Smooth muscle cell (in vitro differentiated cells): ENCODE measurements at regions not wholly inside any gene's neighbourhood (a gene's known extent, or its start where the extent isn't known, plus 50 kb on each side); places are given as distances from the start of the nearest gene placed in this dataset.

Experiments
- DNase-seq: peaks from one replicate; lab custom pipeline; 2025; ENCODE audit not compliant: unreplicated experiment; lab: John Stamatoyannopoulos, UW
- H2AFZ ChIP-seq: fragments of 200-600 bp; sonication (generic); 2 replicates; pipeline ENCODE4 v1.6.0; 2016; ENCODE audit warnings: antibody characterized with exemption, low read depth, mild to moderate bottlenecking
- H3F3A ChIP-seq: fragments of 200-600 bp; sonication (generic); 2 replicates; pipeline ENCODE4 v1.6.0; 2017; ENCODE audit warnings: antibody characterized with exemption, low read depth
- H3K27ac ChIP-seq: fragments of 200-600 bp; sonication (generic); 2 replicates; pipeline ENCODE4 v1.5.1; 2016; ENCODE audit warnings: low read depth, mild to moderate bottlenecking
- H3K27me3 ChIP-seq: fragments of 200-600 bp; sonication (generic); 2 replicates; pipeline ENCODE4 v1.6.1; 2016; ENCODE audit warnings: low read depth, mild to moderate bottlenecking
- H3K36me3 ChIP-seq: fragments of 200-600 bp; sonication (generic); 2 replicates; pipeline ENCODE4 v1.5.1; 2016; ENCODE audit warnings: low read depth
- H3K4me1 ChIP-seq: fragments of 200-600 bp; sonication (generic); 2 replicates; pipeline ENCODE4 v1.5.1; 2016; ENCODE audit warnings: low read depth
- H3K4me2 ChIP-seq: fragments of 200-600 bp; sonication (generic); 2 replicates; pipeline ENCODE4 v1.6.0; 2016; ENCODE audit warnings: mild to moderate bottlenecking
- H3K4me3 ChIP-seq: fragments of 200-600 bp; sonication (generic); 2 replicates; pipeline ENCODE4 v1.5.1; 2016; ENCODE audit warnings: mild to moderate bottlenecking
- H3K79me2 ChIP-seq: fragments of 200-600 bp; sonication (generic); 2 replicates; pipeline ENCODE4 v1.6.0; 2016; ENCODE audit warnings: low read depth, mild to moderate bottlenecking
- H3K9ac ChIP-seq: fragments of 200-600 bp; sonication (generic); 2 replicates; pipeline ENCODE4 v1.6.0; 2016; ENCODE audit warnings: low read depth
- H3K9me3 ChIP-seq: fragments of 200-600 bp; sonication (generic); replicated peaks from 2 replicates; pipeline ENCODE4 v1.5.1; 2016; ENCODE audit warnings: low read depth
- H4K20me1 ChIP-seq: fragments of 200-600 bp; sonication (generic); 2 replicates; pipeline ENCODE4 v1.6.0; 2016; ENCODE audit warnings: low read depth
- WGBS: methylation state at CpG from one replicate; pipeline ENCODE4 v1.1.7; 2016; ENCODE audit warnings: low lambda C conversion rate; 5-methylcytosine and 5-hydroxymethylcytosine counted together
- TF ChIP-seq, protein P1 (sequence below): fragments of 200-600 bp; sonication (generic); IDR thresholded peaks from 2 replicates; pipeline ENCODE4 v1.5.1; 2017; ENCODE audit warnings: borderline replicate concordance, mild to moderate bottlenecking, antibody characterized with exemption; ENCODE audit not compliant: insufficient read depth, poor library complexity, severe bottlenecking

DNA sequence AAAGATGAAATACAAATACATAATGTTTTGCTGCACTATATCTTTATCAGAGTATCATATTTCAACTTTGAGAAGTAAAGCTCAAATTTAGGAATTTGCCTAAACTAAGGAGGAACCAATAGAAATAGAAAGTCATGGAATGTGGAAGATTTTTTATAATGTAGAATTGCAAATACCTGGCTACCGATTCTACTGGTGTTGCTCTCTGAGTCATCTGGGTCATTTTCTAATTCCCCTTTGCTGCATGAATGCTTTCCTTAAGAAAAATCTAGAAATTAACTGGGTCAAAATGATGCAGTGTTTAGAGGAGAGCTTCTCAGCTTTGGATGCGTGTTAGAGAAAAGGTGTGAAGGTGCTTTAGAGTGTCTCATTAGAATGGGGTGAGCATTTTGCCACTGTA is 568.9 kb upstream of the ANKRD30A start:
- no peaks in the 10 kb centered on the region for H3F3A ChIP-seq
- H3K27me3 ChIP-seq = no peaks in the 10 kb centered on the region
- H3K4me3 ChIP-seq = no peak overlapping the region
- H3K27ac ChIP-seq = no peak overlapping the region
- TF ChIP-seq, protein P1, sequence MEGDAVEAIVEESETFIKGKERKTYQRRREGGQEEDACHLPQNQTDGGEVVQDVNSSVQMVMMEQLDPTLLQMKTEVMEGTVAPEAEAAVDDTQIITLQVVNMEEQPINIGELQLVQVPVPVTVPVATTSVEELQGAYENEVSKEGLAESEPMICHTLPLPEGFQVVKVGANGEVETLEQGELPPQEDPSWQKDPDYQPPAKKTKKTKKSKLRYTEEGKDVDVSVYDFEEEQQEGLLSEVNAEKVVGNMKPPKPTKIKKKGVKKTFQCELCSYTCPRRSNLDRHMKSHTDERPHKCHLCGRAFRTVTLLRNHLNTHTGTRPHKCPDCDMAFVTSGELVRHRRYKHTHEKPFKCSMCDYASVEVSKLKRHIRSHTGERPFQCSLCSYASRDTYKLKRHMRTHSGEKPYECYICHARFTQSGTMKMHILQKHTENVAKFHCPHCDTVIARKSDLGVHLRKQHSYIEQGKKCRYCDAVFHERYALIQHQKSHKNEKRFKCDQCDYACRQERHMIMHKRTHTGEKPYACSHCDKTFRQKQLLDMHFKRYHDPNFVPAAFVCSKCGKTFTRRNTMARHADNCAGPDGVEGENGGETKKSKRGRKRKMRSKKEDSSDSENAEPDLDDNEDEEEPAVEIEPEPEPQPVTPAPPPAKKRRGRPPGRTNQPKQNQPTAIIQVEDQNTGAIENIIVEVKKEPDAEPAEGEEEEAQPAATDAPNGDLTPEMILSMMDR = no peak
- H3K4me1 ChIP-seq = no peaks in the 10 kb centered on the region
- no peak overlapping the region for H3K4me2 ChIP-seq
- no peaks in the 10 kb centered on the region for H3K36me3 ChIP-seq
- no peak overlapping the region for H2AFZ ChIP-seq
- H3K9ac ChIP-seq = no peak overlapping the region
- H3K9me3 ChIP-seq = no peaks in the 10 kb centered on the region
- no peak for DNase-seq
- WGBS = 62% methylated on average over 2 of the region's 2 CpGs
- H4K20me1 ChIP-seq = no peaks in the 10 kb centered on the region
- H3K79me2 ChIP-seq = no peaks in the 10 kb centered on the region

GRCh38 chr10:36555036-36555435 is 570.4 kb upstream of the ANKRD30A start:
- no peaks in the 10 kb centered on the region for H4K20me1 ChIP-seq
- H3K79me2 ChIP-seq = no peaks in the 10 kb centered on the region
- no peaks in the 10 kb centered on the region for H3K9me3 ChIP-seq
- DNase-seq = no peak
- H3K4me3 ChIP-seq = no peak overlapping the region
- no peaks in the 10 kb centered on the region for H3K4me1 ChIP-seq
- no peak overlapping the region for H3K9ac ChIP-seq
- H3F3A ChIP-seq = no peaks in the 10 kb centered on the region
- H3K27me3 ChIP-seq = no peaks in the 10 kb centered on the region
- H2AFZ ChIP-seq = no peak overlapping the region
- H3K27ac ChIP-seq = no peak overlapping the region
- 88% methylated on average over 2 of the region's 2 CpGs for WGBS
- no peak overlapping the region for H3K4me2 ChIP-seq
- TF ChIP-seq, protein P1 = no peak
- no peaks in the 10 kb centered on the region for H3K36me3 ChIP-seq

- Histone ChIP-seq H3K36me3 (no peaks in the 10 kb centered on the region), H3K79me2 (no peaks in the 10 kb centered on the region), H3K4me1 (no peaks in the 10 kb centered on the region), H3K27ac (no peak overlapping the region), H3K4me2 (no peak overlapping the region), H3K9ac (no peak overlapping the region), H3K4me3 (no peak overlapping the region), H4K20me1 (no peaks in the 10 kb centered on the region), H3F3A (no peaks in the 10 kb centered on the region), H3K27me3 (no peaks in the 10 kb centered on the region), H2AFZ (no peak overlapping the region), H3K9me3 (no peaks in the 10 kb centered on the region)
- WGBS = 92% methylated on average over 2 of the region's 2 CpGs
- no peak for DNase-seq
- TF ChIP-seq, protein P1 = no peak
These were observed 577.4 kb upstream of the ANKRD30A start for GRCh38 chr10:36547965-36548364.

DNA sequence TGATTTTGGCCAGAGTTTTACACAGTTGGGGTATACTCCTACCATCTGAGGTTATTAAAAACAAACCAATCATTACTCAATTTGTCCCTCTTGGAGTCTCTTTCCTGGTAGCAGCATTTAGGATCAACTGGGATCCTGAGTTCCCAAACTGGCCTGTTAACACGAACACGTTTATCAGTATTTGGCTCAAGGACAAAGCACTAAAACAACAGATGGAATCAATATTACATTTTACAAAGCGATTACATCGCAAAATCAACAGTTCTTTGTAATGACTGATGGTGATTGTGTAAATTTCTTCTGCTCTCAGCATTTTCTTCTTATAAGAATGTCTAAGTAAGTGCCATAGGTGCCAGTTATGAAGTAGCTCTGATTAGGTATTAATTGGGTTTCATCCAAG is 582.9 kb upstream of the ANKRD30A start:
- TF ChIP-seq, protein P1 = no peak
- H3K9me3 ChIP-seq = no peaks in the 10 kb centered on the region
- H3K4me3 ChIP-seq = no peak overlapping the region
- H3K9ac ChIP-seq = no peak overlapping the region
- H2AFZ ChIP-seq = no peak overlapping the region
- no peaks in the 10 kb centered on the region for H3K79me2 ChIP-seq
- H3K4me1 ChIP-seq = no peaks in the 10 kb centered on the region
- H3K4me2 ChIP-seq = no peak overlapping the region
- no peaks in the 10 kb centered on the region for H3F3A ChIP-seq
- H3K27ac ChIP-seq = no peak overlapping the region
- H4K20me1 ChIP-seq = no peaks in the 10 kb centered on the region
- DNase-seq = no peak
- no peaks in the 10 kb centered on the region for H3K36me3 ChIP-seq
- H3K27me3 ChIP-seq = no peaks in the 10 kb centered on the region
- 70% methylated on average over 4 of the region's 4 CpGs for WGBS
